Left forelimb (tissue), 1 donor: ENCODE measurements at regions not wholly inside any gene's neighbourhood (a gene's known extent, or its start where the extent isn't known, plus 50 kb on each side); places are given as distances from the start of the nearest gene placed in this dataset.

Source experiments
- DNase-seq: peaks from one replicate; pipeline ENCODE4 v3.0.0-alpha.2; 2018; ENCODE audit warnings: low spot score

GRCh38 chr4:60506061-60506460 is 694.1 kb upstream of the ADGRL3 start:
- DNase-seq, result no peak

GRCh38 chr4:60522265-60522664 is 677.9 kb upstream of the ADGRL3 start:
- DNase-seq, result no peak

GRCh38 chr4:60531776-60532379 is 668.2 kb upstream of the ADGRL3 start:
- no peak for DNase-seq

- DNase-seq, result no peak
Measured at GRCh38 chr4:60544981-60545380, 655.1 kb upstream of the ADGRL3 start.

- no peak for DNase-seq
Measured at GRCh38 chr4:60562334-60562733, 637.8 kb upstream of the ADGRL3 start.

GRCh38 chr4:60565558-60565957 is 634.6 kb upstream of the ADGRL3 start:
- DNase-seq, result no peak

GRCh38 chr4:60575336-60575735 is 624.8 kb upstream of the ADGRL3 start:
- DNase-seq, result no peak

- no peak for DNase-seq
Measured at GRCh38 chr4:60579335-60579734, 620.8 kb upstream of the ADGRL3 start.

GRCh38 chr4:60581919-60582536 is 618.1 kb upstream of the ADGRL3 start:
- DNase-seq, result no peak

GRCh38 chr4:60588556-60588955 is 611.6 kb upstream of the ADGRL3 start:
- no peak for DNase-seq

- no peak for DNase-seq
Measured at GRCh38 chr4:60589425-60589824, 610.7 kb upstream of the ADGRL3 start.

- no peak for DNase-seq
Measured at GRCh38 chr4:60590116-60590515, 610.0 kb upstream of the ADGRL3 start.

GRCh38 chr4:60605646-60606354 is 594.3 kb upstream of the ADGRL3 start:
- no peak for DNase-seq

- DNase-seq, result no peak
Measured at GRCh38 chr4:60611762-60612496, 588.2 kb upstream of the ADGRL3 start.

- DNase-seq, result no peak
Measured at GRCh38 chr4:60617731-60618130, 582.4 kb upstream of the ADGRL3 start.

GRCh38 chr4:60619531-60620305 is 580.4 kb upstream of the ADGRL3 start:
- DNase-seq, result no peak

- no peak for DNase-seq
Measured at GRCh38 chr4:60637976-60638375, 562.1 kb upstream of the ADGRL3 start.

- DNase-seq, result no peak
Measured at GRCh38 chr4:60648774-60649173, 551.4 kb upstream of the ADGRL3 start.

- DNase-seq, result no peak
Measured at GRCh38 chr4:60652933-60653332, 547.2 kb upstream of the ADGRL3 start.

GRCh38 chr4:60655356-60655755 is 544.8 kb upstream of the ADGRL3 start:
- no peak for DNase-seq

- DNase-seq, result no peak
Measured at GRCh38 chr4:60656171-60656570, 544.0 kb upstream of the ADGRL3 start.

- DNase-seq, result no peak
Measured at GRCh38 chr4:60657041-60657440, 543.1 kb upstream of the ADGRL3 start.
